ENCODE measurements at regions not wholly inside any gene's neighbourhood (a gene's known extent, or its start where the extent isn't known, plus 50 kb on each side); places are given as distances from the start of the nearest gene placed in this dataset.

- no peak for TF ChIP-seq CTCF (conservative IDR thresholded peaks at IDR 0.05; ENCODE audit: low read length)
- TF ChIP-seq EZH2phosphoT487 (IDR thresholded peaks at IDR 0.05; ENCODE audit: borderline replicate concordance, low read depth, low read length) = no peak
These were observed 387.7 kb upstream of the ZNF507 start for GRCh38 chr19:31957711-31958110.
